WTC11 (cell line): ENCODE measurements at regions not wholly inside any gene's neighbourhood (a gene's known extent, or its start where the extent isn't known, plus 50 kb on each side); places are given as distances from the start of the nearest gene placed in this dataset.
A peak's percentile ranks its signal among the peaks of the same experiment; 100 is the strongest.

Experiments used
- ATAC-seq: fragments of 200-7000 bp; cut with Tn5 transposase; 2 replicates; pipeline ENCODE4 v1.10.0; 2021; ENCODE audit warnings: mild to moderate bottlenecking, moderate library complexity
- CTCF ChIA-PET: fragments of 300-600 bp; sonication (Branson Sonifier 250); formaldehyde crosslinking; loops from one replicate; lab custom pipeline; 2021; ENCODE audit warnings: antibody characterized with exemption; lab: Charles Lee
- POLR2A ChIA-PET: fragments of 350-600 bp; sonication (Branson Sonifier 250); formaldehyde crosslinking; loops from one replicate; lab custom pipeline; 2021; ENCODE audit warnings: antibody characterized with exemption; lab: Charles Lee
- DNase-seq: peaks from one replicate; pipeline ENCODE4 v3.0.0; 2021; ENCODE audit warnings: low spot score
- H3K27ac Mint-ChIP-seq: 2 replicates; pipeline ENCODE4 v1.8.0; 2021; ENCODE audit warnings: mixed read lengths
- H3K27me3 Mint-ChIP-seq: 2 replicates; pipeline ENCODE4 v1.8.0; 2021; ENCODE audit warnings: low read depth, mild to moderate bottlenecking, moderate library complexity, mixed read lengths
- H3K36me3 Mint-ChIP-seq: 2 replicates; pipeline ENCODE4 v1.8.0; 2021; ENCODE audit warnings: mixed read lengths
- H3K4me1 Mint-ChIP-seq: 2 replicates; pipeline ENCODE4 v1.8.0; 2022; ENCODE audit warnings: mixed read lengths
- H3K4me3 Mint-ChIP-seq: 2 replicates; pipeline ENCODE4 v1.8.0; 2021; ENCODE audit warnings: mild to moderate bottlenecking, moderate library complexity, mixed read lengths
- H3K9me3 Mint-ChIP-seq: 2 replicates; pipeline ENCODE4 v1.8.0; 2021; ENCODE audit warnings: mixed read lengths
- CBFB ChIP-seq: sonication (generic); formaldehyde crosslinking; IDR thresholded peaks from 2 replicates; pipeline ENCODE4 v1.8.1; 2022; ENCODE audit warnings: mild to moderate bottlenecking, low read depth, missing genetic modification reagents
- CDX4 ChIP-seq: fragments of 250-450 bp; sonication (Bioruptor Pico); IDR thresholded peaks from 2 replicates; pipeline ENCODE4 v1.9.0; 2021; ENCODE audit warnings: moderate library complexity, mild to moderate bottlenecking, inconsistent platforms, borderline replicate concordance
- CREB1 ChIP-seq: sonication (generic); formaldehyde crosslinking; IDR thresholded peaks from 2 replicates; pipeline ENCODE4 v1.8.0; 2023; ENCODE audit warnings: mild to moderate bottlenecking, missing genetic modification reagents
- E2F5 ChIP-seq: sonication (generic); formaldehyde crosslinking; IDR thresholded peaks from 2 replicates; pipeline ENCODE4 v1.8.1; 2022; ENCODE audit warnings: mild to moderate bottlenecking, moderate library complexity, missing genetic modification reagents
- ELF4 ChIP-seq: sonication (generic); formaldehyde crosslinking; IDR thresholded peaks from 2 replicates; pipeline ENCODE4 v1.8.1; 2022; ENCODE audit warnings: low read depth, mild to moderate bottlenecking, moderate library complexity, missing genetic modification reagents
- FOXJ3 ChIP-seq: sonication (generic); formaldehyde crosslinking; IDR thresholded peaks from 2 replicates; pipeline ENCODE4 v1.9.0; 2021; ENCODE audit warnings: missing genetic modification reagents, mild to moderate bottlenecking, borderline replicate concordance
- FOXP1 ChIP-seq: sonication (generic); formaldehyde crosslinking; IDR thresholded peaks from 2 replicates; pipeline ENCODE4 v1.8.0; 2022; ENCODE audit warnings: missing genetic modification reagents, mild to moderate bottlenecking, moderate library complexity, borderline replicate concordance
- GABPB1 ChIP-seq: sonication (generic); formaldehyde crosslinking; IDR thresholded peaks from 2 replicates; pipeline ENCODE4 v1.8.1; 2023; ENCODE audit warnings: mild to moderate bottlenecking, missing genetic modification reagents
- HMGA2 ChIP-seq: fragments of 250-450 bp; sonication (Bioruptor Pico); IDR thresholded peaks from 2 replicates; pipeline ENCODE4 v1.4.0; 2021; ENCODE audit warnings: mild to moderate bottlenecking, moderate library complexity
- JUN ChIP-seq: sonication (generic); formaldehyde crosslinking; IDR thresholded peaks from 2 replicates; pipeline ENCODE4 v1.8.0; 2023; ENCODE audit warnings: mild to moderate bottlenecking, missing genetic modification reagents
- NFYB ChIP-seq: sonication (generic); formaldehyde crosslinking; conservative IDR thresholded peaks from 2 replicates; pipeline ENCODE4 v1.8.0; 2022; ENCODE audit warnings: low read depth, missing genetic modification reagents
- SOX15 ChIP-seq: fragments of 250-450 bp; sonication (Bioruptor Pico); IDR thresholded peaks from 2 replicates; pipeline ENCODE4 v1.9.0; 2021; ENCODE audit warnings: mild to moderate bottlenecking
- USF2 ChIP-seq: sonication (generic); formaldehyde crosslinking; IDR thresholded peaks from 2 replicates; pipeline ENCODE4 v1.8.1; 2023; ENCODE audit warnings: mild to moderate bottlenecking, missing genetic modification reagents, moderate library complexity
- ZMAT4 ChIP-seq: fragments of 250-450 bp; sonication (Bioruptor Pico); IDR thresholded peaks from 2 replicates; pipeline ENCODE4 v1.9.0; 2021; ENCODE audit warnings: mild to moderate bottlenecking
- ZNF671 ChIP-seq: fragments of 250-450 bp; sonication (Bioruptor Pico); IDR thresholded peaks from 2 replicates; pipeline ENCODE4 v1.8.0; 2021; ENCODE audit warnings: mild to moderate bottlenecking
- TF ChIP-seq, protein P1 (sequence below): sonication (generic); formaldehyde crosslinking; IDR thresholded peaks from 2 replicates; pipeline ENCODE4 v1.8.1; 2023; ENCODE audit warnings: mild to moderate bottlenecking, missing genetic modification reagents, moderate library complexity
- TF ChIP-seq, protein P2 (sequence below): fragments of 250-450 bp; sonication (Bioruptor Pico); conservative IDR thresholded peaks from 2 replicates; pipeline ENCODE4 v1.9.0; 2021; ENCODE audit warnings: mild to moderate bottlenecking
- TF ChIP-seq, protein P3 (sequence below): sonication (generic); formaldehyde crosslinking; IDR thresholded peaks from 2 replicates; pipeline ENCODE4 v1.8.1; 2022; ENCODE audit warnings: mild to moderate bottlenecking, missing genetic modification reagents, moderate library complexity, borderline replicate concordance

DNA sequence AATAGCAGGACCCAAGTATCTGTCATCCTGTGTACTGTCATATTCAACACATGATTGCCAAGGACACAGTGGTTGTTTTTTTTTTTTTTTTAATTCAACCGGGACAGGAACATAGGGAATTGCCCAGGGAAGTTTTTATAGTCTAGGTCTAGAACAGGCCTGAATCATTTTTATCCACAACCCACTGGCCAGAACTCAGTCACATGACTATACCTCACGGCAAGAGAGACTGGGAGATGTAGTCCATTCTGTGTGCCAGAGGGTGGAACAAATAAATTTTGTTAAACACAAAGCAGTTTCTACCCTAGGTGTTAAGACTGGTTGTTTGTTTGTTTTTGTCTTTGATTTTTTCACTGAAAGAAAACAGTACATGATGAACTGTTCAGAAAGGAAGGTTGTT is 105.8 kb upstream of the SMARCA2 start (continued):
- TF ChIP-seq USF2 (CRISPR knock-in tag): peak; percentile 64

GRCh38 chr9:1910269-1910811 is 104.8 kb upstream of the SMARCA2 start:
- TF ChIP-seq, protein P1, sequence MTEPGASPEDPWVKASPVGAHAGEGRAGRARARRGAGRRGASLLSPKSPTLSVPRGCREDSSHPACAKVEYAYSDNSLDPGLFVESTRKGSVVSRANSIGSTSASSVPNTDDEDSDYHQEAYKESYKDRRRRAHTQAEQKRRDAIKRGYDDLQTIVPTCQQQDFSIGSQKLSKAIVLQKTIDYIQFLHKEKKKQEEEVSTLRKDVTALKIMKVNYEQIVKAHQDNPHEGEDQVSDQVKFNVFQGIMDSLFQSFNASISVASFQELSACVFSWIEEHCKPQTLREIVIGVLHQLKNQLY: no peak
- TF ChIP-seq USF2 (CRISPR knock-in tag): no peak
- no peak for TF ChIP-seq ELF4
- TF ChIP-seq, protein P2, sequence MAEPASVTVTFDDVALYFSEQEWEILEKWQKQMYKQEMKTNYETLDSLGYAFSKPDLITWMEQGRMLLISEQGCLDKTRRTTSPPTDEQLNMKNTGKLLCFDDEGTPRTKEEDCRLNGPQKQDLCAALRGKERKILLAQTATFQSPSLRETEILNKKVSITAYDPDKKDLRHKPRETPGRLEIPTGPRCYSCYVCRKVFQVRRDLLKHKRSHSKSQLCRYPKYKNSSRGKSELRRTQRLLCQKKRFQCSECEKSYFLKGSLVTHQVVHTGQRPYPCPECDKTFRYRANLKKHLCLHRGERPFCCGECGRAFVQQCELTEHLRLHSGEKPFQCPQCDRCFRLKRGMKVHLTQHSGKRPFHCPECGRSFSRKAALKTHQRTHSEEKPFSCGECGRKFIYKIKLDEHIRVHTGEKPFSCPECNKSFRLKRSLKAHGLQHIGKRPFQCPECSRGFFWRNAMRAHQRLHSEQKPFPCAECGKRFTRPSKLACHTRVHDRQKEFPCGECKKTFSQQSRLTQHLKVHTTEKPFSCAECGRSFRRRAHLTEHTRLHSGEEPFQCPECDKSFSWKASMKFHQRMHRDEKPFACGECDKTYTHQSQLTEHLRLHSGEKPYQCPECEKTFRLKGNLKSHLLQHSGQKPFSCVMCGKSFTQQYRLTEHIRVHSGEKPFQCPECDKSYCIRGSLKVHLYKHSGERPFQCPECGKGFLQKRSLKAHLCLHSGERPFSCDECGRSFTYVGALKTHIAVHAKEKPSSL (CRISPR knock-in tag): no peak
- no peak for TF ChIP-seq GABPB1 (CRISPR knock-in tag)
- TF ChIP-seq CDX4 (CRISPR knock-in tag): no peak
- no peak for TF ChIP-seq ZMAT4 (CRISPR knock-in tag)
- no peak for TF ChIP-seq FOXP1 (CRISPR knock-in tag)
- no peak for TF ChIP-seq JUN (CRISPR knock-in tag)
- no peak for TF ChIP-seq SOX15 (CRISPR knock-in tag)
- TF ChIP-seq HMGA2 (CRISPR knock-in tag): no peak
- no peak for TF ChIP-seq CREB1 (CRISPR knock-in tag)
- TF ChIP-seq, protein P3, sequence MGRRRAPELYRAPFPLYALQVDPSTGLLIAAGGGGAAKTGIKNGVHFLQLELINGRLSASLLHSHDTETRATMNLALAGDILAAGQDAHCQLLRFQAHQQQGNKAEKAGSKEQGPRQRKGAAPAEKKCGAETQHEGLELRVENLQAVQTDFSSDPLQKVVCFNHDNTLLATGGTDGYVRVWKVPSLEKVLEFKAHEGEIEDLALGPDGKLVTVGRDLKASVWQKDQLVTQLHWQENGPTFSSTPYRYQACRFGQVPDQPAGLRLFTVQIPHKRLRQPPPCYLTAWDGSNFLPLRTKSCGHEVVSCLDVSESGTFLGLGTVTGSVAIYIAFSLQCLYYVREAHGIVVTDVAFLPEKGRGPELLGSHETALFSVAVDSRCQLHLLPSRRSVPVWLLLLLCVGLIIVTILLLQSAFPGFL (CRISPR knock-in tag): no peak
- TF ChIP-seq NFYB (CRISPR knock-in tag): no peak
- no peak for TF ChIP-seq CBFB (CRISPR knock-in tag)
- no peak for TF ChIP-seq ZNF671 (CRISPR knock-in tag)
- no peak for TF ChIP-seq E2F5
- no peak for TF ChIP-seq FOXJ3
- POLR2A ChIA-PET: interaction anchor here (0.7 kb wide), 1 partner anchor 1117 kb away, joined by 3 read pairs; no protein-coding TSS in a partner anchor
- no peak for DNase-seq

More at GRCh38 chr9:1910269-1910811, 104.8 kb upstream of the SMARCA2 start:
- ATAC-seq: peak; percentile 81
- Mint-ChIP-seq H3K27ac (no peak overlapping the region), H3K4me1 (peaks cover 12% of the 10 kb centered on the region), H3K9me3 (peaks cover 22% of the 10 kb centered on the region), H3K27me3 (peaks cover 1% of the 10 kb centered on the region), H3K4me3 (no peak overlapping the region), H3K36me3 (peaks cover under 1% of the 10 kb centered on the region; the same call in 1 of the 2 replicates)
- CTCF ChIA-PET: no interaction called here
